NCI-H226 (cell line): ENCODE measurements at regions not wholly inside any gene's neighbourhood (a gene's known extent, or its start where the extent isn't known, plus 50 kb on each side); places are given as distances from the start of the nearest gene placed in this dataset.

Experiments used
- DNase-seq: peaks from one replicate; pipeline ENCODE4 v3.0.0-alpha.2; 2015

DNA sequence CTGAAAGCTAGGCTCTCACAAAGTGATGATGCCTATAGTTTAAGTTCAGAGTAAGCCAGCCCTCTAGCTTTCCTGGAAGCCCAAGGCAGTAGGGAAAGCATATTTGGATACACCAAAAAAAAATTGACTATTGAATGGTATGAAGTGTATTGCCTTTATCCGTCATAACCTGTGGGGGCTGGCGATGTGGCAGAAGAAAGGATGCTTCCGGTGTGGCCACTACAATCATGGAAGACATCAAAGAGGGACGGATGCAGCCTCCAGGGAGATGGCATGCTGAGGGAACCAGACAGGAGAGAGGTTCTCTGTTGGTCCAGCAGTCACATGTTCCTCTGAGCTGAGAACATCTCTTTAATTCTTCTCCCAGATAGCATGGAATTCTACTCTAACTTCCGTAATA is 170.3 kb downstream of the TMEM18 start:
- no peak for DNase-seq

DNA sequence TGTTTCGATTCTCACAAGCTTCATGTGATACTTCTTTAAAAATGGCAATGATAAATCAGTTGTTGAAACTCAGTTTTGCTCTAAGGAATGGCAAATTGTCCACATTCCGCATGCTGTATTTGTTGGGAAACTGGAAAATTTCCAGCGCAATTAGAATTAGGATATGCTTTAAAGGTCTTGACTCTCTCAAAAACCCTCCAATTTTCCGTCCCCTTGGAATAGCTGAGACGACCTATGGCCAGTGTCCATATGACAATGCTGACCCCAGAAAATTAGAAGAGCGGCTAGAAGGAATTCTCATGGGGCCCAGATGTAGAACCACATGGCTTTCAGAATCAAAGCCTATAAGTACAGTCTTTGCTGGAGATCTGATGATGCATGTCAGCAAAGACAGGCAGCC is 170.8 kb downstream of the TMEM18 start:
- DNase-seq = no peak

DNA sequence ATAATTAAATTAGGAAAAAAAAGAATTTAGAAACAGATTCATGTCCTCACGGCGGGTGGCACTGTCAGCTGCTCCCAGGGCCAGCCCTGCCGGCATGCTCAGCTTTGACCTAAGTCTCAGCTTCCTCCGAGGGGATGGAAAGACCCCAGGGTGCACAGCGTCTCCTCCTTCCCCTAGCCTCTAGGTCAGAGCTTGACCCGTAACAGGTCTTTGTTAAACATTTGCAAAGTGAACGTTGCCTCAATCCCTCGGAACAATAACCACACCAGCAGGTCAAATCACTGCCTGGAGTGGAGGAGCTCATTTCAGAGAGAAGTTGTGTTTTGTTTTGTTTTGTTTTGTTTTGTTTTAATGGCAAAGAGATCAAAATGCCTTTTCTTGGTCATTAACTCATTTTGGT is 171.3 kb downstream of the TMEM18 start:
- no peak for DNase-seq

DNA sequence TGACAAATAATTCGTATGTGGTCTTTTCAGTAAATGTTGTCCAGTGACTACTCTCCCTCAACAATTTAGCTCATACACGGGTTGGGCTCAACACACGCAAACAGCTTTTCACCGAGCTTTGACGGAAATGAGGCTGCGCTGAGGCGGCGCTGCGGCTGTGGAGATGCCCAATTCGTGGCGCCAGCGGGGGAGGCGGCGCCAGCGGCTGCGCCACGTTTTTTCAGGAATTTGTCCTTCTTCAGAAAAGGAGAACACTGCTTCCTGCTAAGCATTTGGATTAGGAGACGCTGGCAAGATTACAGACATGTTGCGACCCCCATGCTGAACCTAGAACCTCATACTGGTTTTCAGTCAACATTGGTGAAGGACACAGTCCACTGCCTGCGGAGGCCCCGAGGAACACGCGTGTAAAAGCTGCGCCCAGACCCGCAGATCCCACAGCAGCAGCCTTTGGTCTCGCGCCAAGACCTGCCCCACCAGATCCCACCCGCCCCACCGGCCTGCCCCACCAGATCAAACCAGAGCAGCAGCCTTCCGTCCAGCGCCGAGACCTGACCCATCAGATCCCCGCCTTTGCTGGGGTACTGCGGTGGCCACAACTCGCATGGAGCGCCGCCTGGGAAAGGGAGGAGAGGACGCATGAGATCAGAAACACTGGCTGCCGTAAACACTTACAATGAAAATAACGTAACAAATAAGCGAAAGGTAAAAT is 173.8 kb downstream of the TMEM18 start:
- DNase-seq = no peak

DNA sequence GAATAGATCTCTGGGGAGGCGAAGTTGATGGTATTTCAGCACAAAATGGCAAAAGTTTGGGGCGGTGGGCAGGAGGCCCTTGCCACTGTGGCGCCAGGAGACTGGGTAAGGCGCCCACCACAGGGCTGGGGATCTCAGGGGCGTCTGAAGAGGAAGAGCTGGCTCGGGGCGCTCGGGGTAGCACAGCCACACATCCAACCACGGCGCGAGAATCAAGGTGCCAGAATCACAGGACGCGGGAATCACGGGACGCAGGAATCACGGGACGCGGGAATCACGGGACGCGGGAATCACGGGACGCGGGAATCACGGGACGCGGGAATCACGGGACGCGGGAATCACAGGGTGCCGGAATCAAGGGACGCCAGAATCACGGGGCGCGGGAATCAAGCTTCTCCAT is 174.4 kb downstream of the TMEM18 start:
- no peak for DNase-seq

DNA sequence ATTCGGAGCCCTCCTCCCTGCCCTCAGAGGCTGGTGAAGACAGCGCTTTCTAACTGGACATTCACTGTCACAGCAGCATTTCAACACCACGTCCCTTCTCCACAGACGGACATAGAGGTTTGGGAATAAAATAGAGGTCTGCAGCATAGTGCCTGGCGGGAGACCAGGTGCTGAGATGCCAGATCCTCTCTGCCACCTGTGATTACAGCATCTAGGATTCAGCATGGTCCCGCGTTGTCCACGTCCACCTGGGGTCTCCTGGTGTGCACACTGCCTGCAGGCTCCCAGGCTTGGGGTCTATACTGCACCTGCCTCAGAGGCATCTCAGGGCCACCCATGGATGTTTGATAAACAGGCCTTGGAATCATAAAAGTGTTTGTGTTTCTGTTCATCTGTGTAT is 175.5 kb downstream of the TMEM18 start:
- DNase-seq = no peak

DNA sequence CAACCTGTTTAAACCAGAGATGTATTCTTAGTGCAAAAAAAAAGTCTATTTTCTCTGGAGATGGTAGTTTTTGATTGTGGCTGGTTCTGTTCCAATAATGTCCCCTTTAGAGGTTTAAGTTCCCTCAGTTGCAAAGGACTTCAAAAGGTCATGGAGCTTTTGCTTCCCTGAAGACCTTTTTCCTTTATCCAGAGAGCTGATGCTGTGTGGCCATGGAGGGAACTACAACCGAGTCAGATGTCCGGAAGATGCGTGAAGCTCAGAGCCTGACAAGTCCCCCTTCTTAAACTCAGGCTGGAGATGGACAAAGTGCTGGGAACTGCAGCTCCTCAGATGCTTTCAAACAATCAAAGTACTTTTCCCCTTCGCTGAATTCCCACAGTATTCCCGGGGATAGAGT is 176.1 kb downstream of the TMEM18 start:
- no peak for DNase-seq

DNA sequence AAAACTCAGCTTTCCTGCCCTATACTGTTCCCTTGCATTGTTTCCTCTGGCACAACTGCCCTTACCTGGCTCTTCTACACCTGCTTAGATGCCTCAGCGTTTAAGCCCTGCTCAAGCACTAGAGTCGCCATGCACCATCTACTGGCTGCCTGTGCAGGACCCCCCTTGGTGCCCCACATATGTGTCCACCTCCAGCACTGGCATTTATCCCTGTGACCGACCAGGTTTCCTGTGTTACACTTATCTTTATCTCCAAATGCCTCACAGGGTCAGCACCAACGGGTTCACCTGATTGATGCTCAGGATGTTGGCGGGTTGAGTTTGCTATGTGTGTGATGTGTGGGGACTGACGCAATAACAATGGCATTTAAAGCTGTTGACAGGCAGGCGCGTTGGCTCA is 177.5 kb downstream of the TMEM18 start:
- no peak for DNase-seq

DNA sequence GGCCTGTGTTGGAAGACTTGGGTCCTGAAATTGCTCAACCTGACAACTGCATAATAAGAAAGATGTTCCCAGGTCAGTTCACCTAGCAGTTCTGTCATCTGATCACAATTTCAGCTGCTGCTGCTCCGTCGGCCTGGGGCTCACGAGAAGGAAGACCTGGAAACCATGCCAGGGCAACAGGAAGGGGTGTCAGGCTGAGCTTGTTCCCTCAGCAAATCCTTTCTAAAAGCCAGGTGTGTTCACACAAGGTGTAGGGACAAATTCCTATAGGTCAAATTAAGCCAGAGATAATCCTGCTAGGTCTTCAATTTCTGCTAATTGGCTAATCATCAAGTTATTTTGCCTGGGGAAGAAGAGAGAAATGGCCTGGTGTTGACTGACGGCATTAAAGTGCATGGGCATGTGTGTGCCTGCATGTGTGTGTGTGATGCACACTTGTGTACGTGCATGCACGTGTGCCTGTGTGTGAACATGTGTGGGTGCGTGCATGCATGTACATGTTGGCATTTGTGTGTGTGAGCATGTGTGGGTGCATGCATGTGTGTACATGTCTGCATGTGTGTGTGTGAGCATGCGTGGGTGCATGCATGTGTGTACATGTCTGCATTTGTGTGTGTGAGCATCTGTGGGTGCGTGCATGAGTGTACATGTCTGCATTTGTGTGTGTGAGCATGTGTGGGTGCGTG is 178.6 kb downstream of the TMEM18 start:
- DNase-seq = no peak

DNA sequence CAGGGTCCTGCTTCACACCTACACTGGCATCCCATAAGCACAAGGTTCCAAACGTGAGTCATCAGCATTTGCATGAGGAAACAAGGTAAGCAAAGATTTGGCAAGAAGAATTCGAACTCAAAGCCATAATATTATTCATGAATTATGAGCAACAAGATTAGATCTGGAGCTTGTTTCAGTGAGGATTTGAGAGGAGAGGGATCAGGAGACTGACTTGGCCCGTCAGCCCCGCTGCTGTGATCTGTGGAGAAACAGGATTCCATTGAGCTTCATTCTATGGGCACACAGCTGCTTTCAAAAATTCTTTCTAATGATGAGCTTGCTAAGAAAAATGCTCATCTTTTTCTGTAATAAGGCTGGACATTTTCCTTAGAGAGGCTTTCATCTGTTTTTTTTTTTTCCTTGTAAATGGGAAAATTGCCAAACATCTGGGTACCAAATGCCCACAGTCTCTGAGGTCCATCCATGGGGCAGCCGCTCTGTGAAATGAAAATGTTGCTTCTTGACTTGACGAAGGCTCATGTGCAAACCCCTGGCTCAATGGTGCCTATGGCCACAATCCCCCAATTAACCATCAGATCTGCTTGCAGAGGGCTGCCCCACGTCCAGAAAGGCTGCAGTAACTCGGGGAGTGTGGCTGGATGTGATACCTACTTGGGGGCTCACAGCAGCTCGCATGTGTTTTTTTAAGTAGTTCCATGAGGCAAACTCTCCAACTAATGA is 179.3 kb downstream of the TMEM18 start:
- DNase-seq = no peak

DNA sequence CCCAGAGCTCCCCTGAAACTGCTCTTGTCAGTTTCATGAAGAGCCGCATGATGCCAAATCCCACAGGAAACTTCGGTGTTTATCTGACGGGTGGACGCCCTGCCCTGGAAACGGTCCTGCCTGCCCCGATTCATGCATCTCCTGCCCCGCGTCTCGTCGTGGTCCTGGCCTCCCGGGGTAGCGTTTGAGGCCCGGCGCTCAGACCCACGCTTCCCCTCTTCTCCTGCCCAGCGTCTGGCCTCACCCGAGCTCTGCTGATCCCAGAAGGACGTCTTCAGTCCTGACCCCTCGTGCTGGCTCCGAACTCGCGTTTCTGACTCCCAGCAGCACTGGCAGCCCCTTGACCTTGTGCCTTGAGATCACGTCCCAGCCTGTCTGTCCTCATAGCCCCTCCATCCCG is 180.5 kb downstream of the TMEM18 start:
- DNase-seq = no peak

DNA sequence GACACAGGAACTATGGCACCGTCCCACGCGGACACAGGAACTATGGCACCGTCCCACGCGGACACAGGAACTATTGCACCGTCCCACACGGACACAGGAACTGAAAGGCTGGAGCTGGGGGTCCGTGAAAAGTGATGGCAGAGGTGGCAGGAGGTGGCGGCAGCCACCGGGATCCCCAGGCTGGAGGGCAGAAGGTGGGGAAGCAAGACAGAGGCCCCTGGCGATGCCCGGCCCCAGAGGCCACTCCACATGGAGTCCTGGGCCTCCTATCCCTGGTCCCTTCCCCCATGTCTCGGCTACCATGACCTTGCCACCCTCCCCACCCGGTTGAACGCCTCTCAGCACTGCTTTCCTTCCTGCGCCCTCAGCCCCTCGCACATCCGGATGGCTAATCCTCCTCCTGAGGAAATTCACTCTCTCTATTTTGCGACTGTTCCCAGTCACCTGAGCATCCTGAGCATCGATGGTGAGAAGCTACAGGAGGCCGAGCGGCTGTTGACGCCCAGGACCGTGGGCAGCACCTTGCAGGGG is 181.4 kb downstream of the TMEM18 start:
- no peak for DNase-seq

DNA sequence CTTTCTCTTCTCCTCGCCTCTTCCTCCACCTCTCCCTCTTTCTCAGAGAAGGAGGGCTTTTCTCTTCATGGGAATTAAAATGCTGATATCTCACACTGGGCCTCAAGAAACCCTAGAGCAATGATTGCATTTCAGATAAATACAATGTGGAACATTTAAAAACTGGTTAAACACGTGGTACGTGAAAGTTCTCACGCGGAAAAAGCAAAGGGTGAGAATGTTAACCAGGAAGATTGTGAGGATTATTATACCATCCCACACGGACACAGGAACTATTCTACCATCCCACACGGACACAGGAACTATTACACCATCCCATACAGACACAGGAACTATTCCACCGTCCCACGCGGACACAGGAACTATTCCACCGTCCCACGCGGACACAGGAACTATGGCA is 182.4 kb downstream of the TMEM18 start:
- DNase-seq = no peak

DNA sequence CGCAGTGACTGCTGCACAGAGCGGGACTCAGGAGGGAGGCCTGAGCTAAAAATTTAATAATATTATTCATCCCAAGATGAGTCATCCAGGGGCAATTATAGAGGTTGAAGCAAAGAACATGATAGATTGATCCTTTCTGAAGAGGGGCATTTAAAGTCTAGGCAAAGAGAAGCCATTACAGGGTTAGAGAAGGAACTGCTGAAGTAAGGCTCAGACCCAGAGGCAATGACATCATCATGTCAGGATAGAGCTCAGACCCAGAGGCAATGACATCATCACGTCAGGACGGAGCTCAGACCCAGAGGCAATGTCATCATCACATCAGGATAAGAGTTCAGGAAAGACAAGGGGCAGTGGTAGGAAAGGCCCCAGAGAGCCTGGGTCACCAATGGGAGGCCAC is 184.0 kb downstream of the TMEM18 start:
- DNase-seq = no peak

DNA sequence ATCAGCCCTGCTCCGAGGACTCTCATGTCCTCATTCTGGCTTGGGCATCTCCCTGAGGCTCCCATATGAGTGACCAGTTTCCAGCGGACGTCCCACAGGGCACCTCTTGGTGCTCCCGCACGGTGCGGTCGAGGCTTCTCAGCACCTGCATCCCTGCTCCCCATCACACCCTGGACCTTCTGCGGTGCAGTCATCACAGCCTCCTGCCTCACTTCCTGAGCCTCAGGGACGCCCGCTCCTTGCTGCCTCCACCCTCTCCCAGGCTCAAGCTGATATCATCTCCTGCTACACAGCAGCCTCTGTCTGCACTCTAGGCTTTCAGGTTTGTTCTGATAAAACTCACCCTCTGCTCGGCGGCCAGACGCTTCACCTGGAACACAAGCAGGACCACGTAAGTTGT is 185.0 kb downstream of the TMEM18 start:
- DNase-seq = no peak

DNA sequence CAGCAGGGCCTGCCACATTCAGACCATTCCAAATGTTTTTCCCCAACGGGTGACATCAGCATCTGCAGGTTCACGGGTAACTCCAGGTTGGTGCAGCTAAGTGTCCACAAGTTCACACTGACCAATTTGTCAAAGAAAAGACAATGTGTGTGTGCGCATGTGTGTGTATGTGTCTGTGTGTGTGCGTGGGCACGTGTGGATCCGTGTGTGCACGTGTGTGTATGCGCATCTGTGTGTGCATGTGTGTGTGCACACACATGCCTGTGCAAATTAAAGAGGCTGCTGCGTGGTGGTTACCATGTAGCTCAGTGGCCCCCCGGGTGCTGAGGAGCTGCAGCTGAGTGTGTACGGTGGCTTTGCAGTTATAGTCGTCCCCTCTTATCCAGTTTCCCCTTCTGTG is 187.4 kb downstream of the TMEM18 start:
- DNase-seq = no peak

DNA sequence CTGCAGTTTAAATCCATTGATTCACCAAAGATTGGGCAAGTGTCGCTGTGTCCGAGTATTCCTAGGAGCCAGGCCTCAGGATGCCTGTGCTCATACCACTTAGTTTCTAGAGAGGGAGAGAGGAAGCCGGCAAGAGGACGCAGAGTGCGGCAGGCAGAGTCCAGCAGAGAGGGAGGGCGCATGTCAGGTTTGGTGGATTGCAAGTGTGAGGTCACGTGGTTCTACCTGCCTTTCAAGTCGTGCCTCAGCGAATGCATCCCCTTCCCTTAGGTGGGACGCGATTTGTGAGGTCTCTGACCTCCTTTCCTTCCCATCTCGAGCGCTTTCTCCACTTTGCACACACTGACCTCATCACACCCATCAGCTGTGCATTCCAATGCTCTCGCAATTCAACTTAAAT is 188.1 kb downstream of the TMEM18 start:
- DNase-seq = no peak

DNA sequence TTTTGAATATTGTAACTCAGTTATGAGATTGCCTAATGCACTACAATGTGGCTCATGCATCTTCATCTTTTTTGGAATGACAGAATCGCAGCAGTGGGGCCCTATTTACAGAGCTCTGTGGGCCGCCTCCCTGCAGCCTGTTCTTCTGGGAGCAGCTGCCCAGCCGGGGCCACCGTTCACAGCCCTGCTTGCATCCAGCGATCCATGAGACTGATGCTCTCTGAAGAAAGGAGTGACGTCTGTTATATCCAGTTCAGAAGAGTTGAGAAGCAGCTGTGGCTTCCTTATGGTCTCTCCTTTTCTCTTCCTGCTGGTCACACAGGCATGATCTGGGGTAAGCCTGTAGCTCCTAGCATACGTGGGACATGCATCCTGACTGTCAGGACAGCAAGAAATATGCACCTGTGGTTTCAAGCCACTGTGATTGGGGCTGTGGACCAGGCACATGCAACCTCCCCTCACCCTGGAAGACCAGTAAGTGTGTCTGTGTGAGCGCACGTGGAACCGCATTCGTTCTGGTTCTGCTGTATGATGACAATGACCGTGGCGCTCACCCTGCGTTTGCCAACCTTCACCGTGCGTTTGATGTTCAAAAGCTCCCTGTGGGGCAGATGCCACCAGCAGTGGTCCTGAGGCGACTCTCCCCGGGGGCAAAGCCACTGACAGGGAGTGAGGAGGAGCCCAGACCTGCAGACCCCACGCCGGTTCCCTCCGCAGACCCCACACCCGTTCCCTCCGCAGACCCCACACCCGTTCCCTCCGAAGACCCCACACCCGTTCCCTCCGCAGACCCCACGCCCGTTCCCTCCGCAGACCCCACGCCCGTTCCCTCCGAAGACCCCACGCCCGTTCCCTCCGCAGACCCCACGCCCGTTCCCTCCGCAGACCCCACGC is 189.8 kb downstream of the TMEM18 start:
- DNase-seq = no peak

DNA sequence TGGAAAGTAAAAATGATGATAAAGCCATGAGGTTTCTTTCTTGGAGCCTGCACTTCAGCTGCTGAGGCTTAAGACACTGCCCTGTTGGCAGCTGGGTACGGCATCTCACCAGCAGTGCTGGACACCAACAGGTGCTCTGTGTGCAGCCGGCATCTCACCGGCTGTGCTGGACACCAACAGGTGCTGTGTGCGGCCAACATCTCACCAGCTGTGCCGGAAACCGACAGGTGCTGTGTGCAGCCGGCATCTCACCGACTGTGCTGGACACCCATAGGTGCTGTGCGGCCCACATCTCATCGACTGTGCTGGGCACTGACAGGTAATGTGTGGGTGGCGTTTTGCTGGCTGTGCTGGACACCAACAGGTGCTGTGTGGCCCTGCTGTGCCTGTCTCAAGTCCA is 190.8 kb downstream of the TMEM18 start:
- DNase-seq = no peak

DNA sequence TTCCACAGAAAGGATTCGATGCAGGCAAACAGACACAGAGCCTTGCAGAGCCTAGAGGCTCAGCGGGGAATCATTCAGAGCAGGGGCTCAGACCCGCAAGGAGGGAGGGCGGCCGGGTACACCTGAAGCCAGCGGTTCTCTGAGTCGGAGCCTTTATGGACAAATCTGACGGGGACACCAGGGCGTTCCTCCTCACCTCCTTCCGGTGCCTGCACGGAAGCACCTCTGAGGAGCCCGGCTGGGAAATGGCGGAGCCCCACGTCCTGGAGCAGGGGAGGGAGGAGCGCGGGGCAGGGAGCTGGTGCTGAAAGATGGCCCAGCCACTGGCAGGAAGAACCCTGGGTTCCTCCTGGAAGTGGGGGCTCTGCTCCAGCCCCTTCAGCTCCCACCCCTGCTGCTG is 193.5 kb upstream of the ALKAL2 start:
- no peak for DNase-seq

DNA sequence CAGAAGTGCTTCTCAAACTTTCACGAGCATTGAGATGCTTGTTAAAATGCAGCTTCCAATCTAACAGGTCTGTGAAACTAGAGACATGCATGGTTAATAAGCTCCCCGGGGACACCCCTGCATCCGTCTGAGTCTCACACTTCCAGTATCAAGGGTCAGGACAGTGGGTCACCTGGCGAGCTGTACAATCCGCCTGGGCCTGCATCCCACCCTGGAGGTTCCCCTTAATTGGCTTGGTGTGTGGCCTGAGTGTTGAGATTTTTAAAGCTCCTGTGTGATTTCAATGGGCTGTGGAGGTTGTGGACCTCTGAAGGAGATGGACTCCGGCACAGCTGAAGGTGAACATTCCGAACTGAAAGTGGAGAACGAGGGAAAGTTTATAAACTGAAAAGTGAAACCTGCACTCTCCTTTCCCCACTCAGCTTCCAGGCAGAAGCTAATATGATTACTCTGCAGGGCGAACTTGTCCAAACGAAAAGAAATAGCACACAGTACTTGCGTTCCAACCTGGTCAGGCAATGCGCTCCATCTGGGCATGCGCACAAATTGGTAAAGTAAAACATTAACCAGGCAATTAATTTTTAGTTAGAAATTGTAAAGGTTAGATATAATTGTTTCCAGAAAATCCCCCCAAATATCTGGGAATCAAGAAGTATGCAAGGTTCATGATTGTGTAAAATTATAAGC is 191.7 kb upstream of the ALKAL2 start:
- no peak for DNase-seq

DNA sequence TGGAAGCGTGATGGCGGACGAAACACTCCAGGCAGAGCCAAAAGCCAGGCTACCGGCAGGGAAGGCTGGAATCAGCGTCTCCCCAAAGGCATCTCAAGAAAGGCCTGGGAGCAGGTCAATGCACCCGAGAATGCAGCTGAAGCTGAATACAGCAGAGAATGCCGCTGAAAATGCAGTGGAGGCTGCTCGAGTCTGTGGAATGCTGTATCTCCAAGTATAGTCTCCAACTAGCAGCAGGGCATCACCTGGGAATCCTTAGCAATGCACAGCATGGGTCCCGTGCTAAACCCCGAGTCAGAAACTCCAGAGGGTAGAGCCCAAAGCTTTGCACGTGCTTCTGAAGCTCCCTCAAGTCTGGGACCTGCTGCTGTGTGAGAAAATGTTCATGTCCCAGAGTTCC is 191.1 kb upstream of the ALKAL2 start:
- DNase-seq = no peak
